ENCODE measurements at regions not wholly inside any gene's neighbourhood (a gene's known extent, or its start where the extent isn't known, plus 50 kb on each side); places are given as distances from the start of the nearest gene placed in this dataset.
A peak's percentile ranks its signal among the peaks of the same experiment; 100 is the strongest.

- no peak for FAIRE-seq
- no peak for DNase-seq (ENCODE audit: low spot score in 2 of 2)
Observed at GRCh38 chr3:73733746-73734145, 109.0 kb upstream of the PDZRN3 start.

GRCh38 chr3:73729969-73730440, 105.3 kb upstream of the PDZRN3 start:
- DNase-seq (ENCODE audit: low spot score in 2 of 2) (no peak), FAIRE-seq (no peak)

DNA sequence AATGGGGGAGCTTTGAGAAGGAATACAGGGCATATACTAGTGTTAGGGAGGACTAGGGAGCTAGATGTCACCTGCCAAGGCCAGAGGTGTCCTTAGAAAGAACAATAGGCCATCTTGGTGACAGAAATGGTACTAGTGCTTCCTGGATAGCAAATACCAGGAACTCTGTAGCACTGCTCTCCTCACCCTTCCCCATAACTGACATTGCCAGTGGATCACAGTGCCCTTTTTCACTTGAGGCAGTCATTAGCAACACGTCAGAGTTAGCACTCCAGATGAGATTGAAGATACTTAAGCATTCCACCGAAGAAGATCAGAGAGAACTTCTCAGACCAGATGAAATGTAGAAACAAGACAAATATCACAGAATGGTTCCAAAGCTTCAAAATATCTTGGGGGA, 103.1 kb upstream of the PDZRN3 start:
- FAIRE-seq, result no peak
- no peak for DNase-seq (ENCODE audit: low spot score in 2 of 2)

GRCh38 chr3:73727117-73727821, 102.5 kb upstream of the PDZRN3 start:
- DNase-seq (ENCODE audit: low spot score in 2 of 2) (no peak), FAIRE-seq (no peak)

GRCh38 chr3:73723596-73723995, 98.9 kb upstream of the PDZRN3 start:
- DNase-seq (ENCODE audit: low spot score in 2 of 2), result no peak
- FAIRE-seq, result no peak

GRCh38 chr3:73719861-73720260, 95.1 kb upstream of the PDZRN3 start:
- DNase-seq (ENCODE audit: low spot score in 2 of 2) (no peak), FAIRE-seq (no peak)

DNA sequence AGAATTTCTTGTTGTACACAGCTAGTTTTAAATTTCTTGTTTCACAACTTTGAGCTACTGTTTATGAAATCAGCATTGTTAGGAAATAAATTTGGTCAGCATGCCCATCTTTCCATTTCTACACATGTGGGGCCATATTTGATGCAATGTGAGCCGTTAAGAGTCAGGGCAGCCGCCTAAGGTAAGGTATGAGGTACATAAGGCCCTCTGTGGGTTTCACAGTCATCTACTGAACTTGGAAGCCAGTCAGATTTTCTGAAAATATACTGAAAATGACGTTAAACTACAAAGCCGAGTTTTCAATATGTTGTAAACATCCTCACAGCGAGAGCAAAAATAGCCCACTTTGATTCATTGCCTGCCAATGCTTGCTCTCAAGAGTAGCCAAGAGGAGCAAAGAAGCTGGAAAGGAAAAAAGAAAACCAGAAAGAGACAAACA, 94.7 kb upstream of the PDZRN3 start:
- no peak for FAIRE-seq
- no peak for DNase-seq (ENCODE audit: low spot score in 2 of 2)

- FAIRE-seq, result no peak
- DNase-seq (ENCODE audit: low spot score in 2 of 2), result no peak
Observed at GRCh38 chr3:73718326-73719110, 93.8 kb upstream of the PDZRN3 start.

DNA sequence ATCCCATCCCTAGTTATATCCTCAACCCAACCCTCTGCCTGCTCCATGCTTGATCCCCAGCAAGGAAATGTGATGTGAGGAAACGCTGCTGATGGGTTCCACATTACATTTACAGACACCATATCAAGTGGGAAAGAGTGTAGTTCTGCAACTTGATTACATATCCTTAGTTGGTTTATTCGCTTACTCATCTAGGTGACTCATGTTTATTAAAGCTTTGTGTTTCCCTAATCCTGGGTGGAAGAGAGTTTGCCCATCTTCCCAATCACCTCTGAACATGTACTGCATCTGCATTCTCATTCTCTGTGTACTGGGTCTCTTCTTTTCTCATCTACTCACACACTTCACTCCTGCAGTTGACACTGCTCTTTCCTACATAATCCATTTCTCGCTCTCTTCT, 91.7 kb upstream of the PDZRN3 start:
- no peak for FAIRE-seq
- no peak for DNase-seq (ENCODE audit: low spot score in 2 of 2)

DNA sequence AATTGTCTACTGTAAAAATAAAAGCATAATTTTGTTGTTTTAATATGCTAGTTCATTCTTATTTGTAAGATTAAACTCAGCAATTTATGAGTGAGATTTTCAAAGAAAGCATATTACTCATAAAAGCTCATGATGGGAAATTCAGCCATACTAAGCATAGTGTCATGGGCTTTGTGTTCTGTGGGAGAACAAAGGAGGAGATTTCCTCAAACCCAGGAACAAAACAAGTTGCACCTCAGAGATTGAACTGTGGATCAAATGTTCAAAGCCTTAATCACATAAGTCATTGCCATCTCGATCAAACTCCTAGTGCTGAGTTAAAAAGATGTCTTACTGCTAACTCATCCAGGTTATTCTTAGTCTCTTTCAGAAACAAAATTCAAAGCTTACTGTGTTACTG, 85.6 kb upstream of the PDZRN3 start:
- DNase-seq (ENCODE audit: low spot score in 2 of 2), result no peak
- no peak for FAIRE-seq

GRCh38 chr3:73709712-73710111, 85.0 kb upstream of the PDZRN3 start:
- DNase-seq (ENCODE audit: low spot score in 2 of 2) (no peak), FAIRE-seq (no peak)

- no peak for FAIRE-seq
- DNase-seq (ENCODE audit: low spot score in 2 of 2), result no peak
Observed at GRCh38 chr3:73708956-73709355, 84.2 kb upstream of the PDZRN3 start.

DNA sequence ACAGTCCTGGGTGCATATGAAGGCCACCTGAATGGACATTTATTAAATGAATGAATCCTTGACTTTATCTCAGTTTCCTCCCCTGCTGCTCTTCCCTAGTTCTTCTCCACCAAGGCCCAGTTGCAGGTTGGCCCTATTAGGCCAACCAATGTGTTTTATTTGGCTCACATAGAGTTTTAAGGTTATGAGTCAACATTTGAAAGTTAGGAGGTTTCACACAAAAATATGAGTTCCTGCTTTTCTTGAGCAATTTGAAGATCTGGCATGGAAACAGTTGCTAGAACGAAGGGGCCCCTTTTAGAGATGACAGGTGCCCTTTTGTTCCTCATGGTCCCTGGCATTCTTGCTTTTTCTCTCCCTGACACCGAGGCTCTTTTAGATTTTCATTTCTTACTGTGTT, 83.0 kb upstream of the PDZRN3 start:
- FAIRE-seq, result no peak
- DNase-seq (ENCODE audit: low spot score in 2 of 2), result no peak

DNA sequence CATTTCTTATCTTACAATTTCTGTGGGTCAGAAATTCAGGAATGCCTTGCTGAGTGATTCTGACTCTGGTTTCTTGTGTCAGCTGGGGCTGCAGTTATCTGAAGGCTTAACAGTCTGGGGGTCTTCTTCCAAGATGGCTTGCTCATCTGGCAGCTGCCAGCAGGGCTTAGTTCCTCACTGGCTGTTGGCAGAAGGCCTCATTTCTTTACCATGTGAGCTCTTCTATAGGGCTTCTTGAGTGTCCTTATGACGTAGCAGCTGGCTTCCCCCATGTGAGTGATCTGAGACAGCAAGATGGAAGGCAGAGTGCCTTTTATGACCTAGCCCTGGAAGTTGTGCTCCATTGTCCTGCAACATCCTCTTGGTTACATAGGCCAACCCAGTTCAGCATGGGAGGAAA, 82.0 kb upstream of the PDZRN3 start:
- no peak for FAIRE-seq
- no peak for DNase-seq (ENCODE audit: low spot score in 2 of 2)

DNA sequence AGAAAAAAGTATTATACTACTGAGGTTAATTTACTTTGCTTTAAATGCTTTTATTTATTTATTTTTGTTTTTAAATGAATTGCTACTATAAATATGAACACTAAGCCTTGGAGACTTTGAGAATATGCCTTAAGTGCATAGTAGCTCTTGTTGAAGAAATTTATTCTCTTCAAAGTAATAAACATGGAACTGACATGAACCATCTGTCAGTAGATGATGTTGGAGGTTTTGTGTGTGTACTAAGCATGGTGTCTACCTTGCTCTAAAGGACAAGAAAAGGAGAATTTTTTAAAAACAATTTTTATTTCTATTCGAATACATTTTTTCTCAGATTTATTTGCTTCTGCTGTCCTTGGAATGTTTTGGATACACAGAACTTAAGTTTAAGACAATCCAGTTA, 81.1 kb upstream of the PDZRN3 start:
- DNase-seq (ENCODE audit: low spot score in 2 of 2), result no peak
- peak; percentile 23 for FAIRE-seq

GRCh38 chr3:73699327-73699726, 74.6 kb upstream of the PDZRN3 start:
- no peak for DNase-seq (ENCODE audit: low spot score in 2 of 2)
- no peak for FAIRE-seq

DNA sequence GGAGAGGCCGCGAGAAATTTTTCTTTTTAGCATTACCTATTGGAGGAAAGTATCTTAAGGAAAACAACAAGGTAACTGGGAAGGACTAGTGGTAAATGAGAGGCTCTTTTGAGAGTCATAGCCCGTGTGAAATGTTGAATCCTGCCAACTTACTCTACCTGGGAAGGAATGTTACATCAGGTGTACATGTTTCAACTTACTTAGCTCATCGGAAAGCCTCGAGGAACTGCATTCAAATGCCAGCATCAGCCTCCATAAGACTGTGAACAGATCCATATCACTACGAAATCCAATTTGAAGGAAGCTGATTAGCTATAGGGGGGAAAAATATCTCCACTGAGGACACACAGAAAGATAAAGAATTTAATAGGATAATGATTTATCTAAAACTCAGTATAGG, 72.3 kb upstream of the PDZRN3 start:
- no peak for DNase-seq (ENCODE audit: low spot score in 2 of 2)
- no peak for FAIRE-seq

DNA sequence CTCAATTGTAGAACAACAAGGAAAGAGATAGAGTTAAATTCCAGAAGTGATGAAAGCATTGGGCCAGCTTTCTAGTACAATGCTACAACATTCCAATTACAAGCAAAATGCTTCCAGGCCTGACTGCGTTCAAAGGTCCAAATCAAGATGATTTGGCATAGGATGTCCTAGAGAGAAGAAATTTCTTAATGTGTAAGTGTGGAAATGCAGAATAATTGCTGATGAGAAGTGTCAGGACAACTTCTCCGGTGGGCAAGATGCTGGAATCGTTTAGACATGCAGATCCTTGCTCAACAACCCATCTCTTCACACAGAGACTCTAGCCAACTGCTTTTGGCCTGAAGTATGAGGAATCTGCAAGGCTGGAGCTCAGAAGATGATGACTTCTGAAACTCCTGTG, 71.1 kb upstream of the PDZRN3 start:
- DNase-seq (ENCODE audit: low spot score in 2 of 2) (no peak), FAIRE-seq (no peak)

- no peak for FAIRE-seq
Observed at GRCh38 chr3:73694983-73695757, 70.4 kb upstream of the PDZRN3 start.

GRCh38 chr3:73687106-73688004, 62.6 kb upstream of the PDZRN3 start:
- no peak for DNase-seq (ENCODE audit: low spot score in 2 of 2)
- no peak for FAIRE-seq

More at GRCh38 chr3:73694983-73695757, 70.4 kb upstream of the PDZRN3 start:
- DNase-seq (ENCODE audit: low spot score in 2 of 2), result no peak

All from frontal cortex (tissue), 3 donors.